ENCODE measurements at regions not wholly inside any gene's neighbourhood (a gene's known extent, or its start where the extent isn't known, plus 50 kb on each side); places are given as distances from the start of the nearest gene placed in this dataset.

DNA sequence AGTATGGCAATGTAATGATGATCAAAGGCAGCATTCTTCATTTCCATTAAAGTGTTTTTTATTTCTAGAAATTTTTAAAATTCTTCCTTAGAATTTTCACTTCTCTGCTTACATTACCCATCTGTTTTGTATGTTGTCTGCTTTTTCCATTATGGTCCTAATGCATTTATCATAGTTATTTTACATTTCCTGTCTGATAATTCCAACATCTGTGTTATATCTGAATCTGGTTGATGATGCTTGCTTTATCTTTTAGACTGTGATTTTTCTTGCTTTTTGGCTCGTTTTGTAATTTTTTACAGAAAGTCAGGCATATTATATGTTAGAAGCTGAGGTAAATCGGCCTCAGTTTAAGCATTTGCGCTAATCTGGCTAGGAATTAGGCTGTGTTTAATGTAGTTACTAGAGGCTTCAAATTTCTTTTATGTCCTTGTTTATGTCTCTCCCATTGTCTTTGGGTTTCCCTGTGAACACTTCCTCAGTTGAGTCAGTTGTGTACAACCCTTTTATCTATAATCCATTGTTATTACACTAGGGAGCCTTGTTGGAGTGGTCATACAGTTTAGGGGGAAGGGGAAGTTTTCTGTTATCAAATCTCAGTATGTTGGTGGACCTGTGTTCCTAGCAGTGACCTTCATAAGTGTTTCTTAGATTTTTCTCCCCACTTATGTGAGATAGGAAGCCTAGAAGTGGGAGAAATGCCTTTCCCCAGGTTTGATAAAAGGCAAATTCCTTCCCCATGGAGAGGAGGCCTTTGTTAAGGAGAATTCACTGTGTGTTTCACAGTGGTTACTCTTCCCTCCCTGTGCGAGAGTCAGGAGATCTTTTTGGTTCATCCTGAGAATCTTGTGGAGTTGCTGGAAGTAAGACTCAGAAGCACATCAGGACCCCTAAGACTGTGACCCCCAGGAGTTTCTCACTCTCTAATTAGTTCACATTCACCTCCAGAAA, 437.5 kb downstream of the INSC start:
- Mint-ChIP-seq H3K9me3 (ENCODE audit: unreplicated experiment) (no peaks in the 10 kb centered on the region), H3K4me3 (ENCODE audit: unreplicated experiment) (no peak overlapping the region), H3K27me3 (ENCODE audit: unreplicated experiment) (peaks cover 24% of the 10 kb centered on the region), H3K4me1 (ENCODE audit: unreplicated experiment) (no peaks in the 10 kb centered on the region), H3K27ac (ENCODE audit: unreplicated experiment) (no peak overlapping the region), H3K36me3 (ENCODE audit: unreplicated experiment) (no peaks in the 10 kb centered on the region)
- TF ChIP-seq, protein P1, sequence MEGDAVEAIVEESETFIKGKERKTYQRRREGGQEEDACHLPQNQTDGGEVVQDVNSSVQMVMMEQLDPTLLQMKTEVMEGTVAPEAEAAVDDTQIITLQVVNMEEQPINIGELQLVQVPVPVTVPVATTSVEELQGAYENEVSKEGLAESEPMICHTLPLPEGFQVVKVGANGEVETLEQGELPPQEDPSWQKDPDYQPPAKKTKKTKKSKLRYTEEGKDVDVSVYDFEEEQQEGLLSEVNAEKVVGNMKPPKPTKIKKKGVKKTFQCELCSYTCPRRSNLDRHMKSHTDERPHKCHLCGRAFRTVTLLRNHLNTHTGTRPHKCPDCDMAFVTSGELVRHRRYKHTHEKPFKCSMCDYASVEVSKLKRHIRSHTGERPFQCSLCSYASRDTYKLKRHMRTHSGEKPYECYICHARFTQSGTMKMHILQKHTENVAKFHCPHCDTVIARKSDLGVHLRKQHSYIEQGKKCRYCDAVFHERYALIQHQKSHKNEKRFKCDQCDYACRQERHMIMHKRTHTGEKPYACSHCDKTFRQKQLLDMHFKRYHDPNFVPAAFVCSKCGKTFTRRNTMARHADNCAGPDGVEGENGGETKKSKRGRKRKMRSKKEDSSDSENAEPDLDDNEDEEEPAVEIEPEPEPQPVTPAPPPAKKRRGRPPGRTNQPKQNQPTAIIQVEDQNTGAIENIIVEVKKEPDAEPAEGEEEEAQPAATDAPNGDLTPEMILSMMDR (IDR thresholded peaks at IDR 0.05) = no peak
- DNase-seq (ENCODE audit: extremely low spot score, unreplicated experiment) = no peak

DNA sequence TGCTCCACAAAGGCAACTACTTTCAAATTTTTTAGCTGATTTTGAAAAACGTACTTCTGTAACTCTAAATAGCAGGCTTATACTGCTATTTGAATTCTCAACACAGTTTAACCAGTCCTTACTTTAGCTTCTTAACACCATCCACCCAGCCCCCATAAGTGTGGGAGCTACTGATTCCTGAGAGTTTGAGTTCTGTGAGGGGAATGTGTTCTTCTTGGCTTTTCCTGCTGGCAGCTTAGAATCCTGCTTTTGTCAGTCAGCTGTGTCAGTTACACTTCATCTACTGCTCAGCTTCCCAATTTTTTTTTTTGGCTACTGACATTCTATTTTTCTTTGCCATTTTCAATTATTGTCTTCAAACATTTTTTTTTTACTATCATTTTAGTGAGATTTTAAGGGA, 440.4 kb downstream of the INSC start:
- H3K4me1 Mint-ChIP-seq (ENCODE audit: unreplicated experiment) = no peaks in the 10 kb centered on the region
- H3K27ac Mint-ChIP-seq (ENCODE audit: unreplicated experiment) = no peak overlapping the region
- H3K9me3 Mint-ChIP-seq (ENCODE audit: unreplicated experiment) = no peaks in the 10 kb centered on the region
- peaks cover 27% of the 10 kb centered on the region for H3K27me3 Mint-ChIP-seq (ENCODE audit: unreplicated experiment)
- H3K4me3 Mint-ChIP-seq (ENCODE audit: unreplicated experiment) = no peak overlapping the region
- TF ChIP-seq, protein P1 (IDR thresholded peaks at IDR 0.05) = no peak
- no peak for DNase-seq (ENCODE audit: extremely low spot score, unreplicated experiment)
- H3K36me3 Mint-ChIP-seq (ENCODE audit: unreplicated experiment) = no peaks in the 10 kb centered on the region

DNA sequence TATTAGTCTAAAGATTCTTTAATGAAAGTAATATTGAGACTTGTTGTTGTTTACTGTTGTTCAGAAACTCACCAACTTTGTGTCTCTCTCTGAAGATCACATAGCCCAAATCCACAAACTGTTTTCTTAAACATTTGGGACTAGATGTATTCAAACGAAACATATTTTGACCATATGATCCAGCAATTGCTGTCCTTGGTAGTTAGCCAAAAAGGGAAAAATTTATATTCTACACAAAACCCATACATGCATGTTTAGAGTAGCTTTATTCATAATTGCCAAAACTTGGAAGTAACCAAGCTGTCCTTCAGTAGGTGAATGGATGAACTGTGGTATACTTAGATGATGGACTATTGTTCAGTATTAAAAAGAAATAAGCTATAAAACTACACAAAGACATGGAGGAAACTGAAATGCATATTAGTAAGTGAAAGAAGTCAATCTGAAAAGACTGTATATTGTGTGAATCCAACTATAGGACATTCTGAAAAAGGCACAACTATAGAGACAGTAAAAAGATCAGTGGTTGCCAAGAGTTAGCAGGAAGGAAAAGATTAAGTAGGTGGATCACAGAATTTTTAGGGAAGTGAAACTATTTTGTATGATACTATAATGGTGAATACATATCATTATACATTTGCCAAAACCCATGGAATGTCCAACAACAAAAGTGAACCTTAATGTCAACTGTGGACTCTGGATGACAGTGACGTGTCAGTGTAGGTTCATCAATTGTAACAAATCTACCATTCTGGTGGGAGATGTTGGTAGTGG, 442.9 kb downstream of the INSC start:
- Mint-ChIP-seq H3K36me3 (ENCODE audit: unreplicated experiment) (no peaks in the 10 kb centered on the region), H3K4me3 (ENCODE audit: unreplicated experiment) (no peak overlapping the region), H3K27ac (ENCODE audit: unreplicated experiment) (no peak overlapping the region), H3K4me1 (ENCODE audit: unreplicated experiment) (no peaks in the 10 kb centered on the region), H3K27me3 (ENCODE audit: unreplicated experiment) (peaks cover 16% of the 10 kb centered on the region), H3K9me3 (ENCODE audit: unreplicated experiment) (no peaks in the 10 kb centered on the region)
- DNase-seq (ENCODE audit: extremely low spot score, unreplicated experiment) = no peak
- TF ChIP-seq, protein P1 (IDR thresholded peaks at IDR 0.05) = no peak

DNA sequence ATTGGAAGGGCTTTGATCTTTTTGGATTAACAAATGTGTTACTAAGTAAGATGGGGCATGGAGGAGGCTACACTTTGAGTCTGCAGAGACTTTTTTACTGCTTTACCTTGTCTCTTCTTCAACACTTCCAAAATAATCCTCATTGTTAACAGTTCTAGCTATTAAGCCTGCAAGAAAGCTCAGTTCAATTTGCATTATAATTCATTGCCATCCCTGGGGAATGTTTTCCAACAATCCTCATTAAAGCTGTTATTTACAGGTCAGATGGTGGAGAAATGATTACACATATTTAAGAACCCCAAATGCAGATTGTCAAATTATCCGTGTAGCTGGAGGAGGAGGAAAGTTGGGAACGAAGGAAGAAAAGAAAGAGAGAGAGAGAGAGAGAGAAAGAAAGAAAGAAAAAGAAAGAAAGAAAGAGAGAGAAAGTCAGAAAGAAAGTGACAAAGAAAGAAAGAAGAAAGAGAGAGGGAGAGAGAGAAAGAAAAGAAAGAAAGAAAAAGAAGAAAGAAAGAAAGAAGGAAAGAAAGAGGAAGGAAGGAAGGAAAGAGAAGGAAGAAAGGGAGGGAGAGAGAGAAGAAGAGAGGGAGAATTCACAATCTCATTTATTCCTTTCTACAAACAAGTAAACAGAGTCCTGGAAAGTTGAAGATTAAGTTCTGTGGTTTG, 443.9 kb downstream of the INSC start:
- no peaks in the 10 kb centered on the region for H3K4me1 Mint-ChIP-seq (ENCODE audit: unreplicated experiment)
- TF ChIP-seq, protein P1 (IDR thresholded peaks at IDR 0.05) = no peak
- no peaks in the 10 kb centered on the region for H3K36me3 Mint-ChIP-seq (ENCODE audit: unreplicated experiment)
- DNase-seq (ENCODE audit: extremely low spot score, unreplicated experiment) = no peak
- no peaks in the 10 kb centered on the region for H3K9me3 Mint-ChIP-seq (ENCODE audit: unreplicated experiment)
- H3K27me3 Mint-ChIP-seq (ENCODE audit: unreplicated experiment) = peaks cover 11% of the 10 kb centered on the region
- H3K4me3 Mint-ChIP-seq (ENCODE audit: unreplicated experiment) = no peak overlapping the region
- H3K27ac Mint-ChIP-seq (ENCODE audit: unreplicated experiment) = no peak overlapping the region

All from osteocyte (in vitro differentiated cells).